HG02938 (cell line): ENCODE measurements at regions not wholly inside any gene's neighbourhood (a gene's known extent, or its start where the extent isn't known, plus 50 kb on each side); places are given as distances from the start of the nearest gene placed in this dataset.

ENCODE experiments used
- ATAC-seq: cut with Tn5 transposase; IDR thresholded peaks from one replicate; pipeline ENCODE4 v1.9.1; 2021; ENCODE audit warnings: mild to moderate bottlenecking, moderate library complexity; ENCODE audit not compliant: unreplicated experiment

DNA sequence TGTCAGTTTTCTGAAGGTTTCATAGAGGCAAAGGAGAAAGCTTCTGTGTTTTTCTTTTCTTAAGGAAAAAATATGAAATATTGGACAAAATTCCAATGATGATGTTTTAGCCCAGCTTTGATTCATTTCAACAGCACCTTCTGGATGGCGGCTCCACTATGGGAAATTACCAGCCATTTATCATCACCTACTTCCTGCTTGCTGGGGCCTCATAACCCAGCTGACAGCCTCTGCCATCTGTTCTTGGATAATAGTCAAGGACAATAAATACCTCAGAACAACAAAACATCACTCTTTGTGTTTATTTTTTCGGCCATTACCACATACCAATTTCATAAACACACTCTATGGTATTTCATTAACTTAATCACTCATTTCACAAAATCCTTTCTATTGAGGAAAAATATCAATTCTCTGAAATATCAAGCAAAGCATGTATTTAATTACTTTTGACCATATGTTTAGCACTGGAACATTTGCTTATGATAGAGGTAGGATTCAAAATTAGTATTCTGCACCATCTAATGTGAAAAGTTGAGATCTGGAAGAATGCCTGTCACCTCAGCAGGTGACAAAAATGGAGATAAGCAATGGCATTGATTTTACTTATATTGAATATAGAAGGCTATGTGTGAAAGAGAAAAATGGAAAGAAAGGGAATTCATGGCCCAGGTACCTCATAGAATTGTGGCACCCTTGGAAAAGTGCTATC is 629.7 kb downstream of the LIG4 start:
- no peak for ATAC-seq

DNA sequence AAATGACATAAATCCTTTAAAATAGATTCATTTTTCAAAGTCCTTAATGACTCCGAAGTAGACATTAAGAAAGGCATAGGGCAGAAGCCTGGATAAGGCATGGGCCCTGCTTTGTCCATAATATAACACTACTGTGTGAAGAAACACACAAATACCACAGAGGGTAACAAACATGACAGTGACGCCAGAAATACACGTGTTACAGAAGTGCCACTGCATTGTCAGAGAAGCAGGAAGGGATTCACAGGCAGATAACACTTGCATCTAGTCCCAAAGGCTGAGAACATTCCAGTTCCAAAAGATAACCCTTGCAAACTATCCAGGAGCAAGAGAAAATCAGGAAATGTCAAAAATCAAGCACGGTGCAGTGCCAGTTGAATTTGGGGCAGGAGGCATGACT is 633.2 kb downstream of the LIG4 start:
- ATAC-seq, result no peak

DNA sequence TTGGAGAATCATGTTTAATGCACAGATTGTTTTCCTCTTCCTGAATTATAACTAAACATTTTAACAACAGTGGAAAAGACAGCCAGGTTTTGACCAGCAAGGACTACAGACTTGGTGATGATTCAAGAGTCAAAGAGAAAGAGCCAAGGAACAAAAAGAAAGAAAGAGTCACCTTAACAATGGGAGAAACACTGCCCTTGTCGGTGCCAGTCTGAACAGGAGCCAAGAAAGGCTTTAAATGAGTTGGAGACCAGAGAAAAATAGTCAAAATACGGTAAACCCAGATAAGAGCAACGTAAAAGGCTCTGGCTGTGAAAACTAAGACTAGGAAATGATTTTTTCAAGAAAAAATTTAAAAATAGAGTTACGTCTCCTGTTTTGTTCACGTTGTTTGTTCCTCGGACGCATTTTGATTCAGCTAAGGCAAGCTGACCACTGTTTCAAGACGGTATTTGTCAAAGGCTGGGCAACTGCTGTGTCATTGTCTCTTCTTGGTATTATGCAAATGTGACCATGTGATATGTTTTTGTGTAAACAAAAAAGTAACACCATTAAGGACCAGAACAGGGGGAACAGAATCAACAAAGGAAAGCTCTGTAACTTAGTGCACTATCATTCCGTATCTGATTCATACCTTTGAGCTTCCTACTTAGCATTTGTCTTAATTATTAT is 634.5 kb downstream of the LIG4 start:
- ATAC-seq, result no peak

DNA sequence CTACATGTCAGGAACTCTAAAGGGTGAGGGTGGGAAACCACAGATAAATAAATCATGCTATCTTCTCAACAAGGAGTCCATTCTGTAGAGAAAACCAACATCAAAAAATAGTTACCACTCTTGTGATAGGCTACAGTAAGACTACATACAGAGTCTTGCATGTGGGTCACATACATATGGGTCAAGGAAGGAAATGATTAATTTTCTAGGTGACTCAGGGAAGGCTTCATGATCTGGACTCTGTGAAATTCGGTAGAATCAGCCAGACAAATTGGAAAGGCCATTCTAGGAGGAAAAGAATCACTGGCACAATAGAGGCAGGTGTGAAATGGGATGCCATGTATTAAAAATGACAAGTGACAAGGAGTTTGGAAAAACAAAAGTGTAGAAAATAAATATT is 638.9 kb downstream of the LIG4 start:
- no peak for ATAC-seq

DNA sequence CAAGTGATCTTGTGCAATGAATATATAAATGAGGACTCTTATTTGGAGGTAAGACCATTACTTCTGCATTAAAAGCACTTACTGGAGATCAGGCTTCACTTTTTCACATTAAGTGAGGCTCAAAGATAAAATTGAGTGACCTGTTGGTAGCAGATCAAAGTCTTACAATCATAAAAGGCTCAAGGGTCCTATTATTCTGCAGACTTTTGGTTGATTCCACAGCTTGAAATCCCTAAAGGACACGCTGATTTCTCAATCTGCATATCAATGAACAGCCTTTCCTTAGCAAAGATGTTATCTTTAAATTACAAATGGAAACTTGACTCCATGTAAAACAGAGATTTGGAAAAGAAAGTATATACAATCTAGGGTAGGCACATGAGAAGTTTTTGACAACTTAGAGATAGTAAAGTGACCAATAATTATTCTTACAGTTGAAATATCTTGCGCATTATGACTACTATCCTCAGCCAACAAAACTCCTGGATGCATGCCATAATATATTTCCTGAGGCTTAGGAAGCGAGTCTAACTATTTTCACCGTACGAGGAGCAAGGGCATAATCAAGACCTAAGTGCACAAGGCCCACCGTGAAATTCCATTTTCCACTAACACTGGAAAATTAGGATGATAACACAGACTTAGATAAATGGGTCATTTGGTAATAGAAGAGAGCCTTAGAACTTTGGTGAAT is 640.7 kb downstream of the LIG4 start:
- no peak for ATAC-seq

DNA sequence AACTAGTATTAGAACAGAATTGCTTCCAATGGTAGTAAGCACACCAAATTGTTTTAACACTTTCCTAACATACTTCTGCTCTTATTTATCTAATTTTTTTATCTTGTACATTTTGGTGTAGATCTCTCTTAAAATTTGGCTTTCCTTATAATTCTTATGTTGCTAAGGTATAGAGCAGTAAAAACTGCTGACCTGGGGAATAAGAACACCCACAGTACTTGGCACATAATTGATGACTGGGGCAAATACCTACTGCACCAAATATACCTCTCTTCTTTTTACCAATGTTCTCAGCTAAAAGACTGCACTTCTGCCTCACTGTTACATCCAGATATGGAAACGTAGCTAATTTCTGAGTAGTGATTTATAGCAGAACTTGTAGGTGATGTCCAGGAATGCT is 642.2 kb downstream of the LIG4 start:
- no peak for ATAC-seq

DNA sequence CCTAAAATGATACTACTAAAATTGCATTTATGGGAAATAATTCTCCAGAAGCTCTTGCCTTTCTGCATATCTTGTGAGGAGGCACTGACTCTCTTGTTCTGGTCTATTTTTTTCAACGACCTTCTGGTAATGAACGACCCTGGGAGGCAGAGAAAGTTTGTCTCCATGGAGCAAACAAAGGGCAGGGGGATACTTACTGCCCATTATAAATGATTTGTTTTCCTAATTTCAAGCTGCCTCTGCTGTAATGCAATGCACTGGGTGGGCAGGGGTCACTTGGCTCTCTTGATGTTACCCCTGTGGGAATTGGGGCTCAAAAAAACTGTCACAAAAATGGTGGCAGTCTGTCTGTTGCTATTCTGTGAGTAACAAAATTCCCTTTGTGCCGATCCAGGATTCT is 643.2 kb downstream of the LIG4 start:
- ATAC-seq, result no peak

DNA sequence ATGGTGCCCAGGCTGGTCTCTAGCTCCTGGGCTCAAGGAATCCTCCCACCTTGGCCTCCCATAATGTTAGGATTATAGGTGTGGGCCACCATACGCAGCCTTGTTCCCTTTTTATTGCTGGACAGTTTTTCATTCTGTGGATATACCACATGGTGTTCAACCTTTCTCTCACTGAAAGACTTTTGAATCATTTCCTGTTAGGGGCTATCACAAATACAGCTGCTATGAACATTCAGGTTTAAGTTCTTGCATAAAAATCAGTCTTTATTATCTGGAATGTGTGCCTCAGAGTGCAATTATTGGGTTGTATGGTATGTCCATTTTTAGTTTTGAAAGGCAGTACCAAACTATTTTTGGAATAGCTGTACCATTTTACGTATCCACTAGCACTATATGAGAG is 647.2 kb downstream of the LIG4 start:
- ATAC-seq, result no peak

DNA sequence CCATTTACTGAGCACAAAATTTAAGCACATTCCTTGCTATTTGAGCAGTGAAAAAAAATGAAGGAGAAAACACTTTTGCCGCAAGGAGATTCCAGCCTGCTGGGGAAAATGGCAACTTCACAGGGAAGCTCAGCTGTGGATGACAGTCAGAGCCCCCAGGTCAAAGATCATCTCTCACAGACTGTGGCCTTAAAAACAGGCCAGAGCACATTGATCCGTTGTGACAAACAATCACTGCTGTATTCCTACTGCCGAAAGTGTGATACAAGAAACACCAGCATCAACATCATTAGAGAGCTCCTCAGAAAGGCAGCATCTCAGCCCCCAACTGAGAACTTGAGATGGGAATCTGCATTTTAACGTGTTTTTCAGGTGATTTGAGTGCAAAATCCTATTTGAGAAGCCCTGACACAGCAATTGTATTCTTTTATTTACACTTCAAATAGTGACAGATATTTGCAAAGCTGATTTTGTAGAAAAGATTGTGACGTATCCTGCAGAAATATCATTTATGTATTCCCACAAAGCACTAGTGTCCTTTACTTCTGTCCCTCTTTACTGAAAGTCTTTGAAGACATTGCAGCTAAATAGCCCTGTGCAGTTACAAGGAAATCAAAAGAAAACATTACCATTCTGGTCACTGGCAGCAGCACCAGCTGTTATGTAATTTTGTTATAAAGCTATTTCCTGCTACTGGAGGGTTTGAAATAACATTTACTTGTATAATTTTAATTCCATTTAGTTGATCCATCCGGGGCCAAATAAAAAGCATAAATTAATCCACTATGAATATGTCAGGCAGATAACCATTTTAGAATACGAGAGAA is 652.0 kb downstream of the LIG4 start:
- ATAC-seq, result no peak

DNA sequence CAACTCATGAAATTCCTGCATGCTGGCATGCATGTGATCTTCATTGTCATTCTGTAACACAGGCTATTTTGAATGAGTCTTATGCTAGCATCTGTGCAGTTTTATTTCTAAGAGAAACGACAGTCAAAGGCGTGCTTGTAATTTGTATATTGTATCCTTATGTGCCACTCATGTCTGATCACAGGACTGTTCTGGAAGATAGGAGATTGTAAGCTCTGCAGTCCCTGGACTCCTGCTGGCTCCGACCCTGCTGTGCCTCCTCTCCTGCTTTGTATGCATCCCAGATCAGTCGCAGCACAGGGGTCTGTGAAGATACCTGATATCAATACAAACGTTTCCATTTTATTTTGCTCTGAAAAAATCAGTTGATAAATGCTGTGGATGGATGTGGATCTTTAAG is 653.1 kb downstream of the LIG4 start:
- ATAC-seq, result no peak

DNA sequence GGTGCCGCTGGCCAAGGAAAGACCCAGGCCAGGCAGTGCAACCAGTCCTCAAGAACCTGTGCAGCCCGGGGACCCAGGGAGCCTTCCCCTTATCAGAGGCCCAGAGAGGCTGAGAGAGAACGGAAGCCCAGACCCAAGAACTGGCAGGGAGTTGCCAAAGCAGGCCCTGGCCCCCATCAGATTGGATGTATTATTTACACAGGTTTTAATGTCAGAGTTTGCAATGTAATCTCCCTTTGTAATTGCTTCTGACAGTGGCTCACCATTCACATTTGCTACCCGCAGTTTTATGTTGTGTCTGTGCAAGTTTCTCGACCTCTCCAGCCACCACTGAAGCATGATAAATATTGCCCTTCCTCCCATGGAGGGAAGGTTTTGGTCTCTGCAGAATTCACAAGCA is 660.9 kb downstream of the LIG4 start:
- ATAC-seq, result no peak

DNA sequence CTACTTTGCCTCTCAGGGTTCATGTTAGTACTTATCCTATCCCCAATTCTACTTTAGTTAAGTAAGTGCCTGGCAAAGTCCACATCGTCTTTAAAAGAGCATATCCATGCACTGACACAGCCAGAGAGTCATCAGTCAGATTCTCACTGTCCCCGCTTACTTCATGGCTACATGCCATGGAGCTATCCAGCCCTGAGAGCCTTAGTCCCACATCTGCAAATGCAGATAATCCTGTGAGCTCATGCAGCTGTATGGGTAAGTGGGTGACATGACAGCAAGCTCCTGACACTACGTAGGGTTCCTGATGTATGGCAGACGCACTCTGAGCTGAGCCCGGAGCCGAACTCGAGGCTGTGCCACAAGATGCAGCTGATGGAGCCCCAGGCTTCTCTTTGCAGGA is 661.5 kb downstream of the LIG4 start:
- no peak for ATAC-seq

DNA sequence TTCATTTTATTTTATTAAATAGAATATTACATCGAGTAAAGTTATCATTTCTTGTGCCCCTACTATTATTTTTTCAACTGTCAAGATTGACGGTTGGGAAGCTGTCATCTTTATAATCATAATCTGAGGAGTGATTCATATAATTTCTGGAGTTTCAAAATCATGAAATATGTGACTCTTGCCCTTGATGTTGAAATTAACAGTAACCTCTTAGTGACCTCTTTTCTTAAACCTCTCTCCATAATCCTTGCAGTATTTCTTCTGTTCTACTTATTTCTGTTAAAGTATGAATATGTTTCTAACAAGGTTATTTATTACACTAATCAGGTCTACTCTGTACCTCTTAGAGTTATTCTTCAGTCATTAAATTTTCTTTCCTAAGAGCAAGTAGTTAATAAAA is 663.8 kb downstream of the LIG4 start:
- ATAC-seq, result no peak

DNA sequence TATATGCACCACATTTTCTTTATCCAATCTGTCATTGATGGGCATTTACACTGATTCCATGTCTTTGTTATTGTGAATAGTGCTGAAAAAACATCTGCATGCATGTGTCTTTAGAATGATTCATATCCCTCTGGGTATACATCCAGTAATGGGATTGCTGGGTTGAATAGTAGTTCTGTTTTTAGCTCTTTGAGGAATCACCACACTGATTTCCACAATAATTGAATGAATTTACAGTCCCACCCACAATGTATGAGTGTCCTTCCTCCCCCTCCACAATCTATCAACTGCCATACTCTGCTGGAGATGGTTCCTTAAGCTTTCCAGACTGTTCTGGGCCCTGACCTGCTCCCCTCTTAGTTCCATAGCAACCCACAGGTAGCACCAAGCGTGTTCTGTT is 667.0 kb downstream of the LIG4 start:
- ATAC-seq, result no peak

DNA sequence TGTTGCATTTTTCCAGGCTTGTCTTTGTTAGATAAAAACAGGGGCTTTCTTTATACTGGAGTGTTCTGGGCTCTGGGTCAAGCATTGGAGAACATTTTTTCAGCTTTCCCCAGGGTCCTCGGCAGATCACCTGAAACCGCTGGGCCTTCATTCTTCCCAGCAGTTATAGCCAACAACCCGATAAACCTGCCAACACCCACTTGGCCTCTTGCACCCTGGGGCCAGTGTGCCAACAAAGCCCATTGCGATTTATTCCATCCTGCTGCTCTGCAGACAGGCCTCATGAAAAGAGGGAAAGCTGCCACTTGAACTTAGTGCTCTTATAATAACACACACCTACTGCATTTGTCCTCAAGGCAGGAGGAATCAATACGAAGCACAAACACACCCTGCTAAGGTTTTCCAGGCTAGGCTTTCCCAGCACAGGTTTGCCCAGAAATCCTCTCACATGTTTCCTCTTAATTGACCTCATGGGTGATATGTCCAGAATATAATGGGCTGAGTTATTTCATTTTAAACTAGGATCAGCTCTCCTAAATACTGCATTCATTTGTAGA is 669.3 kb downstream of the LIG4 start:
- no peak for ATAC-seq

DNA sequence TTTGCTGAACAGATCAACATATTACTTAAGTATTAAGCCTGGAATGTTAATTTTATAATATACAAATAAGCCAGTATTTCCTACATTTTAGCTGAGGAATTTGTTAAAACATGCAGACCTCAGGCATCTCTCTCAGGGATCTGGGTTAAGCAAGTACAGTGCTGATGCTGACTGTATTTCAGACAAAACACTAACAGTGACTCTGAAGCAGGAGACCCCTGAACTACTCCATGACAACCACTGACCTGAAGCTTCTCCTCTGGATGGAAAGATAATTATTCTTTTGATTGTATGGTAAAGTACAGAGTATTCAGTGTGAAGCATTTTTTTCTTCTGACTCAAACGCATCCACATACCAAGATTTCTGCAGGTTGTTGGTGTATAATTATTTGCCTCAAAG is 680.8 kb downstream of the LIG4 start:
- no peak for ATAC-seq

DNA sequence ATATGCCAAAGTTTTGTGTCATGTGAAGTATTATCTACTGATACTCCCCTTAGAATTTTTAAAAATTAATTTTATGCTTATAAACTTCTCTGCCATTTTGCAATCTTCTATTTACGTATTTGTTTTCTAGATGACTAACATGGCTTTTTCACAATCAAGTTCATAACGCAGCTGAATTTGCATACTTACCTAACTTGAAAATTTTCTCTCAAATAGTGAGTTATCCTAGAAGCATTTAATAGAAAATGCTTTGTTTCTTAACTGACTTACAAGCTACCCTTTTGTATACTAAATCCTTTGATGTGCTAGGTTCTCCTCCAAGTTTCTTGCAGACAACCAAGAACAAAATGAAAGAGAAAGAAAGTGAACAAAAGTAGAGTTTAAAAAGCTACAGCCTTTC is 683.5 kb downstream of the LIG4 start:
- ATAC-seq, result no peak

DNA sequence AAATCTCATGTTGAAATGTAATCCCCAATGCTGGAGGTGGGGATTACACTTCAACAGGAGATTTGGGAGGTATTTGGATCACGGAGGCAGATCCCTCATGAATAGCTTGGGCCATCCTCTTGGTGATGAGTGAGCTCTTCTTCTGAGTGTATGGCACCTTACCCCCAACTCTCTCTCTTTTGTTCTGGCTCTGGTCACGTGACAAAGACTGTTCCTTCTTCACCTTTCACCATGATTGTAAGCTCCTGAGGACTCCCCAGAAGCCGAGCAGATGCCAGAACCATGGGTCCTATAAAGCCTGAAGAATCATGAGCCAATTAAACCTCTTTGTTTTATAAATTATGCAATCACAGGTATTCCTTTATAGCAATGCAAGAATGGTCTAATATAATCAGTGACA is 684.2 kb downstream of the LIG4 start:
- no peak for ATAC-seq

DNA sequence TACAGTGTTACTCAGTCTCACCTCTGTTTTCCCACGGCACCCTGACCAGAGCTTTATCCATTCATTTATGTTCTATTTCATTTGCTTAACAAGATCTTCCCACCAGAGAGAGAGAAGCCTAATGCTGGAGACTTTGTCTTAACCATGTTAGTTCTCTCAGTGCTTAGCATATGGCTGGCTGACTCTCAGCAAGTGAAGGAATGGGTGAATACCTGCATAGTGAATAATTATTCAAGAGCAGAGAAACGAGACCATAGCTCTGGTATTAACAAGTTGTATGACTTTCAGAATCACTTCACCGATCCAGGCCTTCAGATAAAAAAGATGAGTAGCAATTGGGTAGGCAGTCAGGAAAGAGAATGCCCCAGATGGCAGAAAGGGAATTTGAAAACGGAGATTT is 686.3 kb downstream of the LIG4 start:
- no peak for ATAC-seq

DNA sequence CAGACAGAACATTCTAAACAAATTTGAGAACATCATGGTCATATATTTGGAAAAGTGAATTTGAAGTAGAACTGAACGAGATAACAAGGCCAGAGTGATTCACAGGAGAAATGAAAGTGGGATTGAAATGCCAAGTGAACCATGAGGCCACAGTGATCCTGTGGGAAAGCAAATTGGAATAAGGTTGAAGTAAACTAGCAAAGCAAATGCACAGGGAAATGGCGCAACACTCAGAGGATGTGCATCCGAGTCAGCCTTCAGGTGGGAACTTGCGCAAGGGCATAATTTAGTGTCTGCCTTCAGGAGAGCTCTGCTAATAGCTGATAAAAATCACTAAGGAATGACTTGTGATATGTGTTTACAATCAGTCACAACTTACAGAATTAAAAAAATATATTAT is 696.6 kb downstream of the LIG4 start:
- no peak for ATAC-seq

DNA sequence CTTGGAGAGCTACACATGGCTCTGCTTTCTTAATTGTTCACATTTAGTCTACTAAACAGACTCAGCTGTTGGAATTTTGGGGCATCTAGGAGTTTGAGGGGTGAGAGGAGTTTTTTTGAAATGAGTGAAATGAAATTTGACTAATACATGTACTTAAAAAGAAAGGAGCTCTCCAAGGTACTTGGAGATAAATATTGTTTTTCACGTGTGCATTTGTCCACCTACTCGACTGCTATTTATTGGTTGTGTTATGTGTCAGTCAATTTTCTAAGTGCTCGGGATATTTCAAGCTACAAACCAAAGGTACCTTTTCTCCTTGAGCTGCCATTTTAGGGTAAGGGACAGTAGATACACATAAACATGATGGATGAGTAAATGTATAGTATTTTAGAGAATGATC is 697.0 kb downstream of the LIG4 start:
- no peak for ATAC-seq
